ENCODE measurements at regions not wholly inside any gene's neighbourhood (a gene's known extent, or its start where the extent isn't known, plus 50 kb on each side); places are given as distances from the start of the nearest gene placed in this dataset.

- no peaks in the 10 kb centered on the region for H3K27me3 ChIP-seq (ENCODE audit: control insufficient read depth, insufficient read depth, low read length)
- H3K4me1 ChIP-seq (ENCODE audit: control insufficient read depth, insufficient read depth, low read length): peaks cover 3% of the 10 kb centered on the region
- no peaks in the 10 kb centered on the region for H3K36me3 ChIP-seq (ENCODE audit: control insufficient read depth, insufficient read depth, low read length)
- no peak overlapping the region for H3K4me3 ChIP-seq (ENCODE audit: low read length)
- H3K9me3 ChIP-seq (replicated peaks; ENCODE audit: control insufficient read depth, low read depth, low read length): no peaks in the 10 kb centered on the region
- no peak for DNase-seq
- WGBS (ENCODE audit: insufficient coverage): no CpG with 5 or more reads among the region's 6 CpGs
- H3K27ac ChIP-seq (ENCODE audit: low read length): peak overlapping the region; percentile 30
Observed at GRCh38 chr4:142960867-142961644, 115.0 kb upstream of the INPP4B start.

GRCh38 chr4:142961866-142962265, 115.8 kb upstream of the INPP4B start:
- H3K27me3 ChIP-seq (ENCODE audit: control insufficient read depth, insufficient read depth, low read length): no peaks in the 10 kb centered on the region
- no peaks in the 10 kb centered on the region for H3K9me3 ChIP-seq (replicated peaks; ENCODE audit: control insufficient read depth, low read depth, low read length)
- H3K27ac ChIP-seq (ENCODE audit: low read length): no peak overlapping the region
- no CpG with 5 or more reads among the region's 1 CpG for WGBS (ENCODE audit: insufficient coverage)
- peaks cover 3% of the 10 kb centered on the region for H3K4me1 ChIP-seq (ENCODE audit: control insufficient read depth, insufficient read depth, low read length)
- no peaks in the 10 kb centered on the region for H3K36me3 ChIP-seq (ENCODE audit: control insufficient read depth, insufficient read depth, low read length)
- H3K4me3 ChIP-seq (ENCODE audit: low read length): no peak overlapping the region
- DNase-seq: peak; percentile 57

- no peaks in the 10 kb centered on the region for H3K27me3 ChIP-seq (ENCODE audit: control insufficient read depth, insufficient read depth, low read length)
- no peaks in the 10 kb centered on the region for H3K4me1 ChIP-seq (ENCODE audit: control insufficient read depth, insufficient read depth, low read length)
- H3K4me3 ChIP-seq (ENCODE audit: low read length): no peak overlapping the region
- no peaks in the 10 kb centered on the region for H3K36me3 ChIP-seq (ENCODE audit: control insufficient read depth, insufficient read depth, low read length)
- no peak overlapping the region for H3K27ac ChIP-seq (ENCODE audit: low read length)
- DNase-seq: peak; percentile 48
- no peaks in the 10 kb centered on the region for H3K9me3 ChIP-seq (replicated peaks; ENCODE audit: control insufficient read depth, low read depth, low read length)
Observed at GRCh38 chr4:142974328-142974727, 128.2 kb upstream of the INPP4B start.

GRCh38 chr4:142975618-142976017, 129.5 kb upstream of the INPP4B start:
- Histone ChIP-seq H3K36me3 (ENCODE audit: control insufficient read depth, insufficient read depth, low read length) (no peaks in the 10 kb centered on the region), H3K27ac (ENCODE audit: low read length) (no peak overlapping the region), H3K4me1 (ENCODE audit: control insufficient read depth, insufficient read depth, low read length) (no peaks in the 10 kb centered on the region), H3K4me3 (ENCODE audit: low read length) (no peak overlapping the region), H3K9me3 (replicated peaks; ENCODE audit: control insufficient read depth, low read depth, low read length) (no peaks in the 10 kb centered on the region), H3K27me3 (ENCODE audit: control insufficient read depth, insufficient read depth, low read length) (no peaks in the 10 kb centered on the region)
- no CpG with 5 or more reads among the region's 1 CpG for WGBS (ENCODE audit: insufficient coverage)
- DNase-seq: no peak

- Histone ChIP-seq H3K36me3 (ENCODE audit: control insufficient read depth, insufficient read depth, low read length) (no peaks in the 10 kb centered on the region), H3K27ac (ENCODE audit: low read length) (no peak overlapping the region), H3K4me3 (ENCODE audit: low read length) (no peak overlapping the region), H3K27me3 (ENCODE audit: control insufficient read depth, insufficient read depth, low read length) (no peaks in the 10 kb centered on the region), H3K9me3 (replicated peaks; ENCODE audit: control insufficient read depth, low read depth, low read length) (no peaks in the 10 kb centered on the region), H3K4me1 (ENCODE audit: control insufficient read depth, insufficient read depth, low read length) (no peaks in the 10 kb centered on the region)
- no CpG with 5 or more reads among the region's 3 CpGs for WGBS (ENCODE audit: insufficient coverage)
- no peak for DNase-seq
Observed at GRCh38 chr4:142976482-142976881, 130.4 kb upstream of the INPP4B start.

GRCh38 chr4:142977182-142977581, 131.1 kb upstream of the INPP4B start:
- Histone ChIP-seq H3K27ac (ENCODE audit: low read length) (no peak overlapping the region), H3K9me3 (replicated peaks; ENCODE audit: control insufficient read depth, low read depth, low read length) (no peaks in the 10 kb centered on the region), H3K4me1 (ENCODE audit: control insufficient read depth, insufficient read depth, low read length) (no peaks in the 10 kb centered on the region), H3K27me3 (ENCODE audit: control insufficient read depth, insufficient read depth, low read length) (no peaks in the 10 kb centered on the region), H3K36me3 (ENCODE audit: control insufficient read depth, insufficient read depth, low read length) (no peaks in the 10 kb centered on the region), H3K4me3 (ENCODE audit: low read length) (no peak overlapping the region)
- no CpG with 5 or more reads among the region's 1 CpG for WGBS (ENCODE audit: insufficient coverage)
- DNase-seq: no peak

GRCh38 chr4:142983065-142983464, 137.0 kb upstream of the INPP4B start:
- Histone ChIP-seq H3K4me3 (ENCODE audit: low read length) (no peak overlapping the region), H3K27me3 (ENCODE audit: control insufficient read depth, insufficient read depth, low read length) (no peaks in the 10 kb centered on the region), H3K36me3 (ENCODE audit: control insufficient read depth, insufficient read depth, low read length) (no peaks in the 10 kb centered on the region), H3K27ac (ENCODE audit: low read length) (no peak overlapping the region), H3K9me3 (replicated peaks; ENCODE audit: control insufficient read depth, low read depth, low read length) (no peaks in the 10 kb centered on the region), H3K4me1 (ENCODE audit: control insufficient read depth, insufficient read depth, low read length) (no peaks in the 10 kb centered on the region)
- DNase-seq: peak; percentile 28
- no CpG with 5 or more reads among the region's 3 CpGs for WGBS (ENCODE audit: insufficient coverage)

GRCh38 chr4:142983589-142983988, 137.5 kb upstream of the INPP4B start:
- Histone ChIP-seq H3K4me3 (ENCODE audit: low read length) (no peak overlapping the region), H3K36me3 (ENCODE audit: control insufficient read depth, insufficient read depth, low read length) (no peaks in the 10 kb centered on the region), H3K27me3 (ENCODE audit: control insufficient read depth, insufficient read depth, low read length) (no peaks in the 10 kb centered on the region), H3K4me1 (ENCODE audit: control insufficient read depth, insufficient read depth, low read length) (no peaks in the 10 kb centered on the region), H3K9me3 (replicated peaks; ENCODE audit: control insufficient read depth, low read depth, low read length) (no peaks in the 10 kb centered on the region), H3K27ac (ENCODE audit: low read length) (no peak overlapping the region)
- DNase-seq: no peak
- WGBS (ENCODE audit: insufficient coverage): no CpG with 5 or more reads among the region's 2 CpGs

- H3K4me3 ChIP-seq (ENCODE audit: low read length): no peak overlapping the region
- no peak overlapping the region for H3K27ac ChIP-seq (ENCODE audit: low read length)
- H3K36me3 ChIP-seq (ENCODE audit: control insufficient read depth, insufficient read depth, low read length): no peaks in the 10 kb centered on the region
- H3K27me3 ChIP-seq (ENCODE audit: control insufficient read depth, insufficient read depth, low read length): no peaks in the 10 kb centered on the region
- no peaks in the 10 kb centered on the region for H3K4me1 ChIP-seq (ENCODE audit: control insufficient read depth, insufficient read depth, low read length)
- H3K9me3 ChIP-seq (replicated peaks; ENCODE audit: control insufficient read depth, low read depth, low read length): no peaks in the 10 kb centered on the region
- no peak for DNase-seq
- no CpG with 5 or more reads among the region's 3 CpGs for WGBS (ENCODE audit: insufficient coverage)
Observed at GRCh38 chr4:142984871-142985585, 138.9 kb upstream of the INPP4B start.

GRCh38 chr4:143016171-143016570, 168.5 kb upstream of the USP38 start:
- WGBS (ENCODE audit: insufficient coverage): 50% methylated on average over 1 of the region's 5 CpGs
- no peak overlapping the region for H3K27ac ChIP-seq (ENCODE audit: low read length)
- H3K36me3 ChIP-seq (ENCODE audit: control insufficient read depth, insufficient read depth, low read length): no peaks in the 10 kb centered on the region
- H3K4me3 ChIP-seq (ENCODE audit: low read length): no peak overlapping the region
- no peak for DNase-seq
- peaks cover 9% of the 10 kb centered on the region for H3K9me3 ChIP-seq (replicated peaks; ENCODE audit: control insufficient read depth, low read depth, low read length)
- no peaks in the 10 kb centered on the region for H3K27me3 ChIP-seq (ENCODE audit: control insufficient read depth, insufficient read depth, low read length)
- H3K4me1 ChIP-seq (ENCODE audit: control insufficient read depth, insufficient read depth, low read length): no peaks in the 10 kb centered on the region
